Testis (tissue), 2 donors: ENCODE measurements at regions not wholly inside any gene's neighbourhood (a gene's known extent, or its start where the extent isn't known, plus 50 kb on each side); places are given as distances from the start of the nearest gene placed in this dataset.
"Not testable (repeated sequence)": the region's sequence is repeated elsewhere in the genome, so short reads cannot be mapped to it uniquely, and the experiment has no call there.

Source experiments
- DNase-seq: peaks from one replicate; pipeline ENCODE4 v3.0.0-alpha.2; 2019
- H3K27ac ChIP-seq, 2 donors: fragments of 200-600 bp; sonication (generic); one replicate each; pipeline ENCODE4 v1.5.1; 2019
- H3K27me3 ChIP-seq: fragments of 200-600 bp; sonication (generic); one replicate; pipeline ENCODE4 v1.5.1; 2019
- H3K36me3 ChIP-seq: fragments of 200-600 bp; sonication (generic); one replicate; pipeline ENCODE4 v1.5.1; 2017; ENCODE audit warnings: low read depth; ENCODE audit errors: missing control alignments
- H3K4me1 ChIP-seq: fragments of 200-600 bp; sonication (generic); one replicate; pipeline ENCODE4 v1.5.1; 2019
- H3K4me3 ChIP-seq, 2 donors: fragments of 200-600 bp; sonication (generic); one replicate each; pipeline ENCODE4 v1.5.1; 2017 to 2019
- H3K9me3 ChIP-seq: fragments of 200-600 bp; sonication (generic); one replicate; pipeline ENCODE4 v1.5.1; 2017
- CTCF ChIP-seq, 3 experiments: fragments of 450-650 bp in 2 of 3; fragments of 200-600 bp in 1 of 3; sonication (generic) in 1 of 3; IDR thresholded peaks; one replicate each; pipeline ENCODE4 v1.5.1; 2016 to 2019; ENCODE audit warnings: antibody characterized with exemption in 3 of 3, mild to moderate bottlenecking in 2 of 3, moderate library complexity in 1 of 3
- POLR2A ChIP-seq: fragments of 450-650 bp; IDR thresholded peaks from one replicate; pipeline ENCODE4 v1.6.1; 2017; ENCODE audit warnings: antibody characterized with exemption, mild to moderate bottlenecking, moderate library complexity
- WGBS, 2 donors: methylation state at CpG; one replicate each; pipeline ENCODE4 v1.1.5; 2018; 5-methylcytosine and 5-hydroxymethylcytosine counted together
- intact Hi-C: fragments of 100-400 bp; cut with DNase I; formaldehyde crosslinking; loops from one replicate; pipeline ENCODE4 v1.15.1; 2023; ENCODE audit warnings: low total_unique reads

GRCh38 chr17:27180322-27180721 lies 113.6 kb upstream of the WSB1 start:
- WGBS, 2 donors, result 72 to 75% methylated on average over 5 of the region's 5 CpGs
- Histone ChIP-seq H3K36me3 (no peaks in the 10 kb centered on the region), H3K9me3 (no peaks in the 10 kb centered on the region), H3K27me3 (no peaks in the 10 kb centered on the region), H3K27ac (no peak overlapping the region), H3K4me3 (no peak overlapping the region), H3K4me1 (no peaks in the 10 kb centered on the region)
- no peak for TF ChIP-seq POLR2A
- TF ChIP-seq CTCF (IDR thresholded peaks at IDR 0.05), result no peak
- intact Hi-C loops, result no loop called here
- DNase-seq, result no peak

- H3K4me3 ChIP-seq, H3K36me3 ChIP-seq, intact Hi-C loops, H3K4me1 ChIP-seq, H3K27me3 ChIP-seq, H3K27ac ChIP-seq, DNase-seq, H3K9me3 ChIP-seq: not testable (repeated sequence)
- WGBS, 2 donors, result 34 to 41% methylated on average over 2 of the region's 2 CpGs
Observed at GRCh38 chr17:27181379-27181925, 112.5 kb upstream of the WSB1 start.

GRCh38 chr17:27181935-27182334 lies 112.0 kb upstream of the WSB1 start:
- WGBS, 2 donors, result 76 to 86% methylated on average over 3 of the region's 3 CpGs
- no peaks in the 10 kb centered on the region for H3K9me3 ChIP-seq
- no peaks in the 10 kb centered on the region for H3K36me3 ChIP-seq
- H3K27ac ChIP-seq, result no peak overlapping the region
- no peak for DNase-seq
- no peaks in the 10 kb centered on the region for H3K27me3 ChIP-seq
- H3K4me1 ChIP-seq, result no peaks in the 10 kb centered on the region
- TF ChIP-seq POLR2A, result no peak
- no peak for TF ChIP-seq CTCF (IDR thresholded peaks at IDR 0.05)
- intact Hi-C loops, result no loop called here
- H3K4me3 ChIP-seq, result no peak overlapping the region

- H3K4me3 ChIP-seq, H3K36me3 ChIP-seq, H3K27ac ChIP-seq, H3K4me1 ChIP-seq, intact Hi-C loops, H3K27me3 ChIP-seq, H3K9me3 ChIP-seq: not testable (repeated sequence)
- DNase-seq, result peak; percentile 40
- 32 to 43% methylated on average over 5 to 6 of the region's 8 CpGs for WGBS, 2 donors
Observed at GRCh38 chr17:27197505-27197904, 96.4 kb upstream of the WSB1 start.

GRCh38 chr17:27199948-27200347 lies 94.0 kb upstream of the WSB1 start:
- H3K27me3 ChIP-seq, result no peaks in the 10 kb centered on the region
- intact Hi-C loops, result no loop called here
- no peak overlapping the region for H3K4me3 ChIP-seq
- no peak for TF ChIP-seq POLR2A
- TF ChIP-seq CTCF (IDR thresholded peaks at IDR 0.05), result no peak
- no peaks in the 10 kb centered on the region for H3K36me3 ChIP-seq
- H3K9me3 ChIP-seq, result no peaks in the 10 kb centered on the region
- H3K4me1 ChIP-seq, result no peaks in the 10 kb centered on the region
- no peak overlapping the region for H3K27ac ChIP-seq
- DNase-seq, result no peak
- 56 to 78% methylated on average over 4 of the region's 4 CpGs for WGBS, 2 donors

- intact Hi-C loops, result no loop called here
- H3K9me3 ChIP-seq, result no peaks in the 10 kb centered on the region
- no peaks in the 10 kb centered on the region for H3K4me1 ChIP-seq
- H3K36me3 ChIP-seq, result no peaks in the 10 kb centered on the region
- H3K27me3 ChIP-seq, result no peaks in the 10 kb centered on the region
- no peak overlapping the region for H3K27ac ChIP-seq
- no peak for TF ChIP-seq POLR2A
- TF ChIP-seq CTCF (IDR thresholded peaks at IDR 0.05), result no peak
- H3K4me3 ChIP-seq, result no peak overlapping the region
- DNase-seq, result no peak
Observed at GRCh38 chr17:27200476-27200875, 93.4 kb upstream of the WSB1 start.
